ENCODE measurements at regions not wholly inside any gene's neighbourhood (a gene's known extent, or its start where the extent isn't known, plus 50 kb on each side); places are given as distances from the start of the nearest gene placed in this dataset.
"Not testable (repeated sequence)": the region's sequence is repeated elsewhere in the genome, so short reads cannot be mapped to it uniquely, and the experiment has no call there.

DNA sequence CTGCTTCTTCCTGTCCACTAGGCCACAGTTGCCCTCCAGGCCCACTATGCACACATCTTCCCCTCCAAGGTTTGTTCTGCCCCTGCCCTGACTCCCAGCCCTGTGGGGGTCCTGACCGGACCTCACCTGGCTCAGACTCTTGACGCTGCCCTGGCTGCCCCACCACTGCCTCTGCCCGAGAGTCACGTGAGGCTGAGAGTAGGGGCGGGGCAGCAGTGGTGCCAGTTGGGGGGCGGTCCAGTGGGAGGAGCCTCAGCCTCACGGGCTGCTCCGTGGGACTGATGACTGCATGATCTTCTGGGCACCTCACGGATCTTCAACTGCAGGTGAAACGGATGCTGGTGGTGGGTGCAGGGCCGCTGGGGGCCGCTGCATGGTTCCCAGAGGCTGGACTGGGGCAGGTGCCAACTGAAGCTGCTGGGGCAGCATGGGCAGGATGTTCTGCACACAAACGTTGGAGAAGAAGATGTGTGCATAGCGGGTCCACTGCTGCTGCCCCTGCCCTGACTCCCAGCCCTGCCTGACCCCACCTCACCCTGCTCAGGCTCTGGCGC, 77.6 kb downstream of the HHIPL2 start:
- not testable (repeated sequence) for DNase-seq (ENCODE audit: low read depth in 3 of 3)

DNA sequence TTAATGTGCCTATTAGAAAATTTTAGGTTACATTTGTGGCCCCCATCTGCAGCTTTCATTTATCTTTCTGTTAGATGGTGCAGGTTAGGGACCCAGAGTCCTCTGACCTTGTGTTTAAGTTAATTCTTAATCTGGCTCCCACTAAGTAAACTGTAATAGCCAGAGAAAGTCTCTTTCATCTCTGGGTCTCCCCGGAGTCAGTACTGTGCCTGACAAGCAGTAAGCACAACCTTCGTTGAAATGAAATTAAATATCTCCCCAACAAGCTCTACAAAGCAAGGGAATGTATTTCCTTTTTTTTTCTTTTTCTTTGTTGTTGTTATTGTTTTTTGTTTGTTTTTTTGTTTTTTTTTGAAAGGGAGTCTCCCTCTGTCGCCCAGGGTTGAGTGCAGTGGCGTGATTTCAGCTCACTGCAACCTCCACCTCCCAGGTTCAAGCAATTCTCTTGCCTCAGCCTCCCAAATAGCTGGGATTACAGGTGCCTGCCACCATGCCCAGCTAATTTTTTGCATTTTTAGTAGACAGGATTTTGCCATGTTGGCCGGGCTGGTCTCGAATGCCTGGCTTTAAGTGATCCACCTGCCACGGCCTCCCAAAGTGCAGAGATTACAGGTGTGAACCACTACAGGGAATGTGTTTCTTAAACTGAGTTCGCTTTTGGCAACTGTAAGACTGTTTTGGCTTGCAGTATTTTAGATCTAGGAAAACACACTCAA, 81.6 kb downstream of the HHIPL2 start:
- no peak for DNase-seq (ENCODE audit: low read depth in 3 of 3)

GRCh38 chr1:222465211-222466041, 82.5 kb downstream of the HHIPL2 start:
- peak; percentile 63 to 68 (median 67) for DNase-seq (ENCODE audit: low read depth in 3 of 3)

GRCh38 chr1:222464841-222465210, 83.1 kb downstream of the HHIPL2 start:
- DNase-seq (ENCODE audit: low read depth in 3 of 3), result peak; percentile 54 to 60 (median 57)

- DNase-seq (ENCODE audit: low read depth in 3 of 3), result no peak
These were observed 84.7 kb downstream of the HHIPL2 start for GRCh38 chr1:222463059-222463730.

- DNase-seq (ENCODE audit: low read depth in 3 of 3), result no peak
These were observed 85.3 kb downstream of the HHIPL2 start for GRCh38 chr1:222462601-222463000.

DNA sequence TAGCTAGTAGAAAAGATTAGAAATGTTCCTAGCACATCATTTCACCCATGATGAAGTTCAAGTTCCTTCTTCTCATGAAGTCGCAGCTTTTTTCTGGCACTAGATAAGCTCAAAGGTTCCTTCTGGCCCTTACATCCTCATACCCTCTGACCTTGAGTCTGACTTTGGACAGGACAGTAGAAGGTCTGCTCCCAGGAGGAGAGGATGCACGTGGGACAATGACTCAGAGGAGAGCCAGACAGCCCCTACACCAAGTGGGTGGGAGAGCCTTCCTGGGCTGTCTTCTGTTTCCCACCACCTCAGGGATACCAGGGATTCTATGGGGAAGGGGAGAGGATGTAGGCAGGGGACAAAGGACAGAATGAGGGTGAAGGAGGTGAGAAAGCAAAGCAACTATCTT, 86.0 kb downstream of the HHIPL2 start:
- no peak for DNase-seq (ENCODE audit: low read depth in 3 of 3)

DNA sequence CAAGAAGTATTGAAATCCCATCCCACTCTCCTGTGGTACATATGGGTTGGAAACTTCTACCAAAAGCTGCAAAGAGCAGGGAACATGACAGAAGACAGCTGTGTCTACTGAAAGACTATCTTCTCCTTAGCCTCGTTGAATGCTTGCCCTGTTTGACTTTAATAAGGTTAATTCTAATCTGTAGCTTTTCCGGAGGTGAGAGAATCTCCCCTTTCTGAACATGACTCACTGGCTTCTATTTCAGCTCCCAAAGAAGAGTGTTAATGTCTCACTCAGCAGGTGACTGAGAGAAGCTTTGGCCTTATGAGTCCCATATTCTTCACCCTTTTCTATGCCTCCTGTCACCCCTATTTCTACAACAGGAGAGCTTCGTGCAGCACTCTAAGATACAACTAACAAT, 88.3 kb downstream of the HHIPL2 start:
- DNase-seq (ENCODE audit: low read depth in 3 of 3), result no peak

- no peak for DNase-seq (ENCODE audit: low read depth in 3 of 3)
These were observed 90.4 kb downstream of the HHIPL2 start for GRCh38 chr1:222457513-222457912.

DNA sequence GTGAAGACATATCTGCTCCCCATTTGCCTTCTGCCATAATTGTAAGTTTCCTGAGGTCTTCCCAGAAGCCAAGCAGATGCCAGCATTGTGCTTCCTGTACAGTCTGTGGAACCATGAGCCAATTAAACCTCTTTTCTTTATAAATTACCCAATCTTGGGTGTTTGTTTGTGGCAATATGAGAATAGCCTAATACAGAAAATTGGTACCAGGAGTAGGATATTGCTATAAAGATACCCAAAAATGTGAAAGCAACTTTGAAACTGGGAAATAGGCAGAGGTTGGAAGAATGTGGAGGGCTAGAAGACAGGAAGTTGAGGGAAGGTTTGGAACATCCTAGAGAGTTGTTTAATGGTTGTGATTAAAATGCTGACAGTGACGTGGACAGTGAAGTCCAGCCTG, 90.8 kb downstream of the HHIPL2 start:
- no peak for DNase-seq (ENCODE audit: low read depth in 3 of 3)

- DNase-seq (ENCODE audit: low read depth in 3 of 3), result peak; percentile 70 to 78 (median 73)
These were observed 92.6 kb downstream of the HHIPL2 start for GRCh38 chr1:222455188-222455879.

GRCh38 chr1:222454782-222455181, 93.1 kb downstream of the HHIPL2 start:
- DNase-seq (ENCODE audit: low read depth in 3 of 3), result peak in 1 of 3 donors; percentile 4

- no peak for DNase-seq (ENCODE audit: low read depth in 3 of 3)
These were observed 93.7 kb downstream of the HHIPL2 start for GRCh38 chr1:222454186-222454585.

DNA sequence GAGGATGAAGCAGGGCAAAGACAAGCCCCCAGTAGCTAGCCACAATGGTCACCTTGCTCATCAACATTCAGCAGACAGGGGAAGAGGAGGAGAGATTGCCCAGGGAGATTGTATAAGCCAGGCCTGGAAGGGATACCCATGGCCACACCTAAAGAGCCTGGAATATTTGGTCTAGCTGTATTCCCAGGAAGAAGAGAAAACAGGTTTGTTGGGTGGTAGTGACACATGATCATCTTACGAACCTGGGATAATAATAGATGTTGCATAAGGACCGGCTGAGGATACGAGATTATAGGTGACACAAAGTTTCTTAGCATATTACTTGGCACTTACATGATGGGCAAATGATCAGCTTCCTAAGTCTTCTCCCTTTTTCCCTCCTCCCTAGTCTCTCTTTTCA, 95.9 kb downstream of the HHIPL2 start:
- DNase-seq (ENCODE audit: low read depth in 3 of 3), result no peak

- DNase-seq (ENCODE audit: low read depth in 3 of 3), result no peak
These were observed 104.3 kb downstream of the HHIPL2 start for GRCh38 chr1:222443566-222443965.

DNA sequence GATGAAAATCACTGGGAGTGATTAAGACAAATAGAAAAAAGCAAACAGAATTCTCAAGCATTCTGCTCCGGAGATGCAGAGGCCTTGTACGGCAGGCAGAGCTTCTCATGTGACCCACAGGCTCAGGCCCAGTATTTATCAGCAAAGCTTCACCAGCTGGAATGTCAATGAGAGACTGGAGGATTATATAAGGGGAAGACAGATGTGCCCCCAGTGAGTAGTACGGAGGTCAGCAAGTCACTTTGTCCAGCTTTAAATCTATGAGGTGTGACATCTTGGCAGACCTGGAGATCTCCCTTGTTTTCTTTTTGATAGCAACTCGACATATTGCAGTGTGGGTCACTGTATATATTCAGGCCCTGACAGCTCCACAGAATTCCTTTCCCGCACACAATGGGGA, 106.8 kb downstream of the HHIPL2 start:
- DNase-seq (ENCODE audit: low read depth in 3 of 3), result no peak

- no peak for DNase-seq (ENCODE audit: low read depth in 3 of 3)
These were observed 123.1 kb downstream of the HHIPL2 start for GRCh38 chr1:222424826-222425225.

GRCh38 chr1:222421380-222421779, 126.5 kb downstream of the HHIPL2 start:
- no peak for DNase-seq (ENCODE audit: low read depth in 3 of 3)

- no peak for DNase-seq (ENCODE audit: low read depth in 3 of 3)
These were observed 127.3 kb downstream of the HHIPL2 start for GRCh38 chr1:222420633-222421032.

DNA sequence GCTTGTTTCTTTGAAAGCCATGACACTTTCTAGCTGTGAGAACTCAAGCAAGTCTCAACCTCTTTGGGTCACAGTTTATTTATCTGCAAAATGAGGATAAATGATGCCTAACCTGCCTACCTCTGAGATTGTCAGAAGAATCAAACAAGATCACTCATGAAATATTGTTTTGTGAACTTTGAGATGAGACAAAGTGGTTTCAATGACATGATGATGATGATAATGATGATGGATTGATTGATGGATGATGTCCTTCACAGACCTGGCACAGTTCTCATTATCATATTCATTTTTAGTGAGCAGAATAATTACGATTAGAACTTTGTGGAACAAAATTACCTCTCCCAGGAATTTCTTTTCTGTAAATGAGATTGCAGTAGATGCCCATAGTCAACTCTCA, 129.2 kb downstream of the HHIPL2 start:
- no peak for DNase-seq (ENCODE audit: low read depth in 3 of 3)

DNA sequence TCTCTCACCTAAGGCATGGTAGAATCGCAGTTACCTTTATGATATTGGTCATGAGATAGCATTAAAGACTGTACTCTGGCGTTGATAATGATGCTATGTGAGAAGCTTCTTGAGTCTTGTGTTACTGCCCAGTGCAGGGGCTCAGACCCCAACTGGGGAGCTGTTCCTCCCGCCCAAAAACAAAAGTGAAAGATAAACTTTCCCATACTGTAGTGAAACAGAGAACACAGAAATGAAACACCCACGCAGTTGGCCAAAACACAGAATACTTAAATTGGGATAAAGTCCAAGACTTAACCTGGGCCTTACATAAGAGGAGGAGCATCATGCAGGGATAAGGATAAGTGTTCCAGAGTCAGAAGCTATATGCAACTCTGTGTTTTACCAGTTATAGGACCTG, 130.6 kb downstream of the HHIPL2 start:
- DNase-seq (ENCODE audit: low read depth in 3 of 3), result no peak
